HG03432 (cell line): ENCODE measurements at regions not wholly inside any gene's neighbourhood (a gene's known extent, or its start where the extent isn't known, plus 50 kb on each side); places are given as distances from the start of the nearest gene placed in this dataset.
"Not testable (repeated sequence)": the region's sequence is repeated elsewhere in the genome, so short reads cannot be mapped to it uniquely, and the experiment has no call there.

Experiments used
- ATAC-seq: cut with Tn5 transposase; IDR thresholded peaks from one replicate; pipeline ENCODE4 v1.9.1; 2021; ENCODE audit warnings: mild to moderate bottlenecking, moderate library complexity; ENCODE audit not compliant: unreplicated experiment

- not testable (repeated sequence) for ATAC-seq
Measured at GRCh38 chr16:86738322-86738721, 160.0 kb downstream of the FOXL1 start.

- ATAC-seq = no peak
Measured at GRCh38 chr16:86739178-86739577, 160.8 kb downstream of the FOXL1 start.

GRCh38 chr16:86739808-86740207, 161.5 kb downstream of the FOXL1 start:
- no peak for ATAC-seq

GRCh38 chr16:86740298-86740697, 161.9 kb downstream of the FOXL1 start:
- ATAC-seq = no peak

GRCh38 chr16:86740906-86741799, 162.8 kb downstream of the FOXL1 start:
- no peak for ATAC-seq

GRCh38 chr16:86747761-86748160, 169.4 kb downstream of the FOXL1 start:
- ATAC-seq = no peak

- no peak for ATAC-seq
Measured at GRCh38 chr16:86748652-86749051, 170.3 kb downstream of the FOXL1 start.

GRCh38 chr16:86751076-86752030, 173.0 kb downstream of the FOXL1 start:
- ATAC-seq = no peak

- no peak for ATAC-seq
Measured at GRCh38 chr16:86752582-86753175, 174.3 kb downstream of the FOXL1 start.

- no peak for ATAC-seq
Measured at GRCh38 chr16:86753399-86753798, 175.1 kb downstream of the FOXL1 start.

- ATAC-seq = no peak
Measured at GRCh38 chr16:86755571-86756006, 177.2 kb downstream of the FOXL1 start.

- no peak for ATAC-seq
Measured at GRCh38 chr16:86756882-86757703, 178.7 kb downstream of the FOXL1 start.

GRCh38 chr16:86757704-86758040, 179.3 kb downstream of the FOXL1 start:
- no peak for ATAC-seq

- no peak for ATAC-seq
Measured at GRCh38 chr16:86758932-86759331, 180.6 kb downstream of the FOXL1 start.

GRCh38 chr16:86761111-86762031, 183.0 kb downstream of the FOXL1 start:
- no peak for ATAC-seq

- no peak for ATAC-seq
Measured at GRCh38 chr16:86762095-86762494, 183.7 kb downstream of the FOXL1 start.

GRCh38 chr16:86763819-86764218, 185.5 kb downstream of the FOXL1 start:
- ATAC-seq = no peak

GRCh38 chr16:86764551-86764950, 186.2 kb downstream of the FOXL1 start:
- no peak for ATAC-seq

- no peak for ATAC-seq
Measured at GRCh38 chr16:86765389-86766026, 187.2 kb downstream of the FOXL1 start.
